ENCODE measurements at regions not wholly inside any gene's neighbourhood (a gene's known extent, or its start where the extent isn't known, plus 50 kb on each side); places are given as distances from the start of the nearest gene placed in this dataset.

DNA sequence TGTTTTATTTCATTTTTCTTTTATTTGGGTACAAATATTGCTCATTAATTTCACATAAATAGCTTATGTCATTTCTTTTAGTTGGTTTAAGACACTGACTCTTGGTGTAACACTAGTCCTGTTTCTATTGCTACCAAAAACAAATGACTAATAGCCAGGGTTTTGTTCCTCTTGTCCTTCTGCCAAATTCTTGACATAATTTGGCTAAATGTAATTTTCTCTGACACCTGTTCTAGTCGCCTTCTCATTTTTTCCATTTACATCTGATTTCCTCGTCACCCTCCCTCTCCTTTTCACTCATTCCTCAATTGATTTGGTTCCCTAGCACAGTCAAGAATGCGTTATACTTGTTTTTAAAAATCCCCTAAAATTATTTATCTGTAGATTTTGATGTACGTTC, 1718.7 kb downstream of the EFNB2 start:
- TF ChIP-seq POLR2AphosphoS5 (IDR thresholded peaks at IDR 0.05; ENCODE audit: low read depth, low read length) = no peak
- no peak for TF ChIP-seq POLR2A (IDR thresholded peaks at IDR 0.05; ENCODE audit: low read depth, low read length)

Data from GM12892 (cell line).